ENCODE measurements at regions not wholly inside any gene's neighbourhood (a gene's known extent, or its start where the extent isn't known, plus 50 kb on each side); places are given as distances from the start of the nearest gene placed in this dataset.

DNA sequence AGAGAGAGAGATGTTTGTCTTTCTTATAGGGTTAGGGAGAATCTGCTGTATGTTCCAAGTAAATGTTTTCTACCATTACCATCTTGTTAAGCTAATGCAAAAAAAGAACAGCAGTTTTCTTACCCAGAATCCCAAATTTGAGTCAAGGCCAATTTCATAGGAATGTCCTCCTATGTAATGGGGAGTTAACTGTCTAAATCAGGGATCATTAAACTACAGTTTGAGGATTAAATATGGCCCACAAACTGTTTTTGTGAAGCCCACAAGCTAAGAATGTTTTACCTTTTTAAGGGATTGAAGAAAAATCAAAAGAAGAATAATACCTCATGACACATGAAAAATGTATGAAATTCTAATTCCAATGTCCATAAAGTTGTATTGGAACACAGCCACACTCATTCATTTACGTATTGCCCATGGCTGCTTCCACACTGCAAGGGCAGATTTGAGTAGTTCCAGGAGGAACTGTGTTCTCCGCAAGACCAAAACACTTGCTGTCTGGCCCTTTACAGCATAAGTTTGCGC lies 113.2 kb upstream of the SPRY1 start:
- TF ChIP-seq, protein P1, sequence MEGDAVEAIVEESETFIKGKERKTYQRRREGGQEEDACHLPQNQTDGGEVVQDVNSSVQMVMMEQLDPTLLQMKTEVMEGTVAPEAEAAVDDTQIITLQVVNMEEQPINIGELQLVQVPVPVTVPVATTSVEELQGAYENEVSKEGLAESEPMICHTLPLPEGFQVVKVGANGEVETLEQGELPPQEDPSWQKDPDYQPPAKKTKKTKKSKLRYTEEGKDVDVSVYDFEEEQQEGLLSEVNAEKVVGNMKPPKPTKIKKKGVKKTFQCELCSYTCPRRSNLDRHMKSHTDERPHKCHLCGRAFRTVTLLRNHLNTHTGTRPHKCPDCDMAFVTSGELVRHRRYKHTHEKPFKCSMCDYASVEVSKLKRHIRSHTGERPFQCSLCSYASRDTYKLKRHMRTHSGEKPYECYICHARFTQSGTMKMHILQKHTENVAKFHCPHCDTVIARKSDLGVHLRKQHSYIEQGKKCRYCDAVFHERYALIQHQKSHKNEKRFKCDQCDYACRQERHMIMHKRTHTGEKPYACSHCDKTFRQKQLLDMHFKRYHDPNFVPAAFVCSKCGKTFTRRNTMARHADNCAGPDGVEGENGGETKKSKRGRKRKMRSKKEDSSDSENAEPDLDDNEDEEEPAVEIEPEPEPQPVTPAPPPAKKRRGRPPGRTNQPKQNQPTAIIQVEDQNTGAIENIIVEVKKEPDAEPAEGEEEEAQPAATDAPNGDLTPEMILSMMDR (IDR thresholded peaks at IDR 0.05) = no peak
- no peak for TF ChIP-seq POLR2A (IDR thresholded peaks at IDR 0.05)
